K562 (cell line): ENCODE measurements at regions not wholly inside any gene's neighbourhood (a gene's known extent, or its start where the extent isn't known, plus 50 kb on each side); places are given as distances from the start of the nearest gene placed in this dataset.

Source experiments
- CTCF ChIP-seq, 3 experiments: IDR thresholded peaks in 2 of 3; conservative IDR thresholded peaks in 1 of 3; 2 replicates each; pipeline ENCODE4 v1.5.1; 2011 to 2012; ENCODE audit warnings: low read length in 3 of 3, mild to moderate bottlenecking in 3 of 3, control low read depth in 2 of 3, improper control_type of control experiment in 1 of 3, inconsistent platforms in 1 of 3, low read depth in 1 of 3, mixed read lengths in 1 of 3, moderate library complexity in 1 of 3; ENCODE audit not compliant: insufficient read depth in 2 of 3
- LARP7 ChIP-seq: fragments of 450-650 bp; IDR thresholded peaks from 2 replicates; pipeline ENCODE4 v1.6.1; 2016
- NCOA6 ChIP-seq: fragments of 450-650 bp; IDR thresholded peaks from 2 replicates; pipeline ENCODE4 v1.6.1; 2017; ENCODE audit warnings: mild to moderate bottlenecking
- RCOR1 ChIP-seq, 2 experiments: IDR thresholded peaks; 2 replicates each; pipeline ENCODE4 v1.6.1; 2012; ENCODE audit warnings: low read depth in 2 of 2, low read length in 2 of 2, borderline replicate concordance in 1 of 2, improper control_type of control experiment in 1 of 2
- SIX5 ChIP-seq, 2 experiments: IDR thresholded peaks; 2 replicates each; pipeline ENCODE4 v1.6.1; 2011; ENCODE audit warnings: low read length in 2 of 2, borderline replicate concordance in 1 of 2, low read depth in 1 of 2, mild to moderate bottlenecking in 1 of 2, moderate library complexity in 1 of 2; ENCODE audit not compliant: insufficient read depth in 1 of 2
- SRSF9 ChIP-seq: fragments of 200-400 bp; formaldehyde crosslinking; IDR thresholded peaks from 2 replicates; pipeline ENCODE4 v1.6.1; 2017; ENCODE audit warnings: low read depth, low read length, borderline replicate concordance
- TAF1 ChIP-seq: IDR thresholded peaks from 2 replicates; pipeline ENCODE4 v1.6.1; 2011; ENCODE audit warnings: mild to moderate bottlenecking, low read length, moderate library complexity; ENCODE audit not compliant: insufficient read depth, control insufficient read depth, severe bottlenecking; ENCODE audit errors: extremely low read depth
- ZC3H8 ChIP-seq: fragments of 450-650 bp; IDR thresholded peaks from 2 replicates; pipeline ENCODE4 v1.6.1; 2017
- ZNF57 ChIP-seq: fragments of 450-650 bp; formaldehyde crosslinking; IDR thresholded peaks from 2 replicates; pipeline ENCODE4 v1.4.0; 2020; ENCODE audit warnings: mild to moderate bottlenecking, moderate library complexity
- ZNF668 ChIP-seq: fragments of 250-450 bp; sonication (Bioruptor Pico); IDR thresholded peaks from 2 replicates; pipeline ENCODE4 v1.8.0; 2022; ENCODE audit warnings: mild to moderate bottlenecking, inconsistent platforms

- TF ChIP-seq TAF1 (no peak), ZNF57 (CRISPR knock-in tag) (no peak), NCOA6 (no peak), ZC3H8 (no peak), SRSF9 (no peak), CTCF (IDR thresholded peaks at IDR 0.05 in 2 of 3, conservative IDR thresholded peaks at IDR 0.05 in 1 of 3; ENCODE audit: insufficient read depth in 2 of 3, low read depth in 1 of 3, low read length in 3 of 3) (no peak), LARP7 (no peak), ZNF668 (CRISPR knock-in tag) (no peak), RCOR1 (IDR thresholded peaks at IDR 0.05; ENCODE audit: borderline replicate concordance in 1 of 2, low read depth in 2 of 2, low read length in 2 of 2) (no peak), SIX5 (IDR thresholded peaks at IDR 0.05; ENCODE audit: borderline replicate concordance in 1 of 2, insufficient read depth in 1 of 2, low read depth in 1 of 2, low read length in 2 of 2) (no peak)
Observed at GRCh38 chr9:118331622-118332045, 627.4 kb downstream of the TLR4 start.
